ENCODE measurements at regions not wholly inside any gene's neighbourhood (a gene's known extent, or its start where the extent isn't known, plus 50 kb on each side); places are given as distances from the start of the nearest gene placed in this dataset.

DNA sequence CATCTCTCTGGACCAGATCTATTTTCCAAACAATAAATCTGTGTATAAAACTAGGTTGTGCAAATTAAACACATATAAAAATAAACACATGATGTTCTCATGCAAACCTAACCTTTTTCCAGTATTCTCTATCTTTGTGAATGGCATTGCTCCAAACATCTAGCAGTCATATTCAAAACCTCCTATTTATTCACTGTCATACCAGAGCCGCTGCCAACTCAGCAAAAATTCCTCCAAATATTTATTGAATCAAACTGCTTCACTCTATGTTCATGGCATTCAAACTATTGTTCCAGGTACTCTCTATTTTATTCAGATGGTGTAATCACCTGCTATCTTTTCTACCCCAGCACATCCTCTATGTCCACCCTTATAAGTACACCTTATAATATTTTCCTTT is 652.1 kb upstream of the RIOK2 start:
- TF ChIP-seq, protein P1, sequence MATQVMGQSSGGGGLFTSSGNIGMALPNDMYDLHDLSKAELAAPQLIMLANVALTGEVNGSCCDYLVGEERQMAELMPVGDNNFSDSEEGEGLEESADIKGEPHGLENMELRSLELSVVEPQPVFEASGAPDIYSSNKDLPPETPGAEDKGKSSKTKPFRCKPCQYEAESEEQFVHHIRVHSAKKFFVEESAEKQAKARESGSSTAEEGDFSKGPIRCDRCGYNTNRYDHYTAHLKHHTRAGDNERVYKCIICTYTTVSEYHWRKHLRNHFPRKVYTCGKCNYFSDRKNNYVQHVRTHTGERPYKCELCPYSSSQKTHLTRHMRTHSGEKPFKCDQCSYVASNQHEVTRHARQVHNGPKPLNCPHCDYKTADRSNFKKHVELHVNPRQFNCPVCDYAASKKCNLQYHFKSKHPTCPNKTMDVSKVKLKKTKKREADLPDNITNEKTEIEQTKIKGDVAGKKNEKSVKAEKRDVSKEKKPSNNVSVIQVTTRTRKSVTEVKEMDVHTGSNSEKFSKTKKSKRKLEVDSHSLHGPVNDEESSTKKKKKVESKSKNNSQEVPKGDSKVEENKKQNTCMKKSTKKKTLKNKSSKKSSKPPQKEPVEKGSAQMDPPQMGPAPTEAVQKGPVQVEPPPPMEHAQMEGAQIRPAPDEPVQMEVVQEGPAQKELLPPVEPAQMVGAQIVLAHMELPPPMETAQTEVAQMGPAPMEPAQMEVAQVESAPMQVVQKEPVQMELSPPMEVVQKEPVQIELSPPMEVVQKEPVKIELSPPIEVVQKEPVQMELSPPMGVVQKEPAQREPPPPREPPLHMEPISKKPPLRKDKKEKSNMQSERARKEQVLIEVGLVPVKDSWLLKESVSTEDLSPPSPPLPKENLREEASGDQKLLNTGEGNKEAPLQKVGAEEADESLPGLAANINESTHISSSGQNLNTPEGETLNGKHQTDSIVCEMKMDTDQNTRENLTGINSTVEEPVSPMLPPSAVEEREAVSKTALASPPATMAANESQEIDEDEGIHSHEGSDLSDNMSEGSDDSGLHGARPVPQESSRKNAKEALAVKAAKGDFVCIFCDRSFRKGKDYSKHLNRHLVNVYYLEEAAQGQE (IDR thresholded peaks at IDR 0.05; ENCODE audit: borderline replicate concordance): no peak
- TF ChIP-seq POLR2AphosphoS5 (IDR thresholded peaks at IDR 0.05): no peak
- TF ChIP-seq MXI1 (conservative IDR thresholded peaks at IDR 0.05; ENCODE audit: poor library complexity, severe bottlenecking): no peak
- TF ChIP-seq, protein P2, sequence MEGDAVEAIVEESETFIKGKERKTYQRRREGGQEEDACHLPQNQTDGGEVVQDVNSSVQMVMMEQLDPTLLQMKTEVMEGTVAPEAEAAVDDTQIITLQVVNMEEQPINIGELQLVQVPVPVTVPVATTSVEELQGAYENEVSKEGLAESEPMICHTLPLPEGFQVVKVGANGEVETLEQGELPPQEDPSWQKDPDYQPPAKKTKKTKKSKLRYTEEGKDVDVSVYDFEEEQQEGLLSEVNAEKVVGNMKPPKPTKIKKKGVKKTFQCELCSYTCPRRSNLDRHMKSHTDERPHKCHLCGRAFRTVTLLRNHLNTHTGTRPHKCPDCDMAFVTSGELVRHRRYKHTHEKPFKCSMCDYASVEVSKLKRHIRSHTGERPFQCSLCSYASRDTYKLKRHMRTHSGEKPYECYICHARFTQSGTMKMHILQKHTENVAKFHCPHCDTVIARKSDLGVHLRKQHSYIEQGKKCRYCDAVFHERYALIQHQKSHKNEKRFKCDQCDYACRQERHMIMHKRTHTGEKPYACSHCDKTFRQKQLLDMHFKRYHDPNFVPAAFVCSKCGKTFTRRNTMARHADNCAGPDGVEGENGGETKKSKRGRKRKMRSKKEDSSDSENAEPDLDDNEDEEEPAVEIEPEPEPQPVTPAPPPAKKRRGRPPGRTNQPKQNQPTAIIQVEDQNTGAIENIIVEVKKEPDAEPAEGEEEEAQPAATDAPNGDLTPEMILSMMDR (IDR thresholded peaks at IDR 0.05; ENCODE audit: poor library complexity, severe bottlenecking): no peak
- no peak for TF ChIP-seq EZH2 (IDR thresholded peaks at IDR 0.05; ENCODE audit: borderline replicate concordance, insufficient read depth, low read length, poor library complexity, severe bottlenecking)
- no peak for TF ChIP-seq TAF1 (IDR thresholded peaks at IDR 0.05; ENCODE audit: low read depth)
- no peak for TF ChIP-seq RAD21 (conservative IDR thresholded peaks at IDR 0.05)
- TF ChIP-seq EP300 (conservative IDR thresholded peaks at IDR 0.05; ENCODE audit: poor library complexity, severe bottlenecking): no peak
- no peak for TF ChIP-seq SMC3 (conservative IDR thresholded peaks at IDR 0.05; ENCODE audit: poor library complexity)
